HG02840 (cell line): ENCODE measurements at regions not wholly inside any gene's neighbourhood (a gene's known extent, or its start where the extent isn't known, plus 50 kb on each side); places are given as distances from the start of the nearest gene placed in this dataset.
"Not testable (repeated sequence)": the region's sequence is repeated elsewhere in the genome, so short reads cannot be mapped to it uniquely, and the experiment has no call there.

Experiments
- ATAC-seq: cut with Tn5 transposase; IDR thresholded peaks from one replicate; pipeline ENCODE4 v1.9.1; 2021; ENCODE audit warnings: mild to moderate bottlenecking, moderate library complexity, moderate number of reproducible peaks; ENCODE audit not compliant: unreplicated experiment, low FRiP score

GRCh38 chr18:4797002-4797685, 342.0 kb upstream of the DLGAP1 start:
- no peak for ATAC-seq

- no peak for ATAC-seq
Observed at GRCh38 chr18:4789506-4789905, 334.4 kb upstream of the DLGAP1 start.

- no peak for ATAC-seq
Observed at GRCh38 chr18:4781873-4782272, 326.8 kb upstream of the DLGAP1 start.

- ATAC-seq, result no peak
Observed at GRCh38 chr18:4765401-4765800, 310.3 kb upstream of the DLGAP1 start.

- no peak for ATAC-seq
Observed at GRCh38 chr18:4762330-4762729, 307.2 kb upstream of the DLGAP1 start.

- no peak for ATAC-seq
Observed at GRCh38 chr18:4758980-4759379, 303.9 kb upstream of the DLGAP1 start.

GRCh38 chr18:4755848-4756247, 300.7 kb upstream of the DLGAP1 start:
- no peak for ATAC-seq

- not testable (repeated sequence) for ATAC-seq
Observed at GRCh38 chr18:4753151-4753550, 298.0 kb upstream of the DLGAP1 start.

GRCh38 chr18:4751523-4751922, 296.4 kb upstream of the DLGAP1 start:
- ATAC-seq, result no peak

- ATAC-seq, result no peak
Observed at GRCh38 chr18:4750393-4751346, 295.6 kb upstream of the DLGAP1 start.

GRCh38 chr18:4748975-4749374, 293.9 kb upstream of the DLGAP1 start:
- ATAC-seq, result no peak

GRCh38 chr18:4734903-4735302, 279.8 kb upstream of the DLGAP1 start:
- no peak for ATAC-seq

GRCh38 chr18:4734021-4734420, 278.9 kb upstream of the DLGAP1 start:
- no peak for ATAC-seq

GRCh38 chr18:4721545-4721944, 266.4 kb upstream of the DLGAP1 start:
- no peak for ATAC-seq

- ATAC-seq, result no peak
Observed at GRCh38 chr18:4720518-4720917, 265.4 kb upstream of the DLGAP1 start.

GRCh38 chr18:4705894-4706293, 250.8 kb upstream of the DLGAP1 start:
- ATAC-seq, result no peak

GRCh38 chr18:4704781-4705180, 249.7 kb upstream of the DLGAP1 start:
- ATAC-seq, result no peak

GRCh38 chr18:4691836-4692235, 236.7 kb upstream of the DLGAP1 start:
- no peak for ATAC-seq

GRCh38 chr18:4678685-4679084, 223.6 kb upstream of the DLGAP1 start:
- not testable (repeated sequence) for ATAC-seq

- ATAC-seq, result no peak
Observed at GRCh38 chr18:4677006-4677405, 221.9 kb upstream of the DLGAP1 start.

GRCh38 chr18:4672162-4672561, 217.1 kb upstream of the DLGAP1 start:
- ATAC-seq, result no peak

GRCh38 chr18:4658804-4659203, 203.7 kb upstream of the DLGAP1 start:
- ATAC-seq, result no peak
